H1 (cell line): ENCODE measurements at regions not wholly inside any gene's neighbourhood (a gene's known extent, or its start where the extent isn't known, plus 50 kb on each side); places are given as distances from the start of the nearest gene placed in this dataset.

Source experiments
- EGR1 ChIP-seq: IDR thresholded peaks from 2 replicates; pipeline ENCODE4 v1.6.1; 2011; ENCODE audit warnings: low read depth, low read length, borderline replicate concordance
- EP300 ChIP-seq, 2 experiments: IDR thresholded peaks; 1 replicate in 1 of 2; 2 replicates in 1 of 2; pipeline ENCODE4 v1.6.1; 2011 to 2012; ENCODE audit warnings: low read depth in 2 of 2, low read length in 2 of 2, mild to moderate bottlenecking in 2 of 2, borderline replicate concordance in 1 of 2, inconsistent platforms in 1 of 2, moderate library complexity in 1 of 2
- JUN ChIP-seq: IDR thresholded peaks from 2 replicates; pipeline ENCODE4 v1.6.1; 2011; ENCODE audit warnings: low read depth, mild to moderate bottlenecking, improper control_type of control experiment, low read length
- NANOG ChIP-seq: IDR thresholded peaks from 2 replicates; pipeline ENCODE4 v1.6.1; 2011; ENCODE audit warnings: low read length, low read depth, mild to moderate bottlenecking, inconsistent platforms; ENCODE audit not compliant: insufficient read depth, poor library complexity, severe bottlenecking
- TBP ChIP-seq: IDR thresholded peaks from 2 replicates; pipeline ENCODE4 v1.6.1; 2011; ENCODE audit warnings: low read depth, low read length, improper control_type of control experiment
- TEAD4 ChIP-seq: IDR thresholded peaks from 2 replicates; pipeline ENCODE4 v1.6.1; 2012; ENCODE audit warnings: low read depth, low read length, inconsistent platforms, mixed read lengths
- USF2 ChIP-seq: IDR thresholded peaks from 2 replicates; pipeline ENCODE4 v1.6.1; 2011; ENCODE audit warnings: low read length, improper control_type of control experiment
- TF ChIP-seq, protein P1 (sequence below): fragments of 300-600 bp; sonication (generic); IDR thresholded peaks from 2 replicates; pipeline ENCODE4 v1.7.1; 2012; ENCODE audit warnings: low read length, moderate library complexity, mild to moderate bottlenecking, inconsistent platforms; ENCODE audit not compliant: insufficient replicate concordance
- TF ChIP-seq, protein P2 (sequence below): IDR thresholded peaks from 2 replicates; pipeline ENCODE4 v1.6.1; 2012; ENCODE audit warnings: low read length, inconsistent platforms

DNA sequence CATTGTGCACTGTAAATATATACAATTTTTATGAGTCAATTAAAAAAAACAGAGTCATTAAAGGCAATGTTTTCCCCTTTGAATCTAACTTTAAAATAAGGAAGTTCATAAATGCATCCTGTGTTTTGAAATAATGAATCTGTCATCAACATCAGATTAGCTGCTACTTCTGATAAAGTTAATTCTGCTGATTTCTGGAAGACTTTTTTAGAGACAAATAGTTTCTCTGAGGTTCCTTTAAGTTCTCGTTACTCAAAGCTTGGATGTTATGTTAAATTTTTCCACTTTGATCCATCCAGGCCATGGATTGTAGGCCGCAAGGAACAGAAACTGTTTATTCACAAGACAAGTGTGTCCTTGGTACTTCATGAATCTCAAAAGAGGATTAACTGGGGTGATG lies 115.5 kb downstream of the CARTPT start (continued):
- TF ChIP-seq, protein P1, sequence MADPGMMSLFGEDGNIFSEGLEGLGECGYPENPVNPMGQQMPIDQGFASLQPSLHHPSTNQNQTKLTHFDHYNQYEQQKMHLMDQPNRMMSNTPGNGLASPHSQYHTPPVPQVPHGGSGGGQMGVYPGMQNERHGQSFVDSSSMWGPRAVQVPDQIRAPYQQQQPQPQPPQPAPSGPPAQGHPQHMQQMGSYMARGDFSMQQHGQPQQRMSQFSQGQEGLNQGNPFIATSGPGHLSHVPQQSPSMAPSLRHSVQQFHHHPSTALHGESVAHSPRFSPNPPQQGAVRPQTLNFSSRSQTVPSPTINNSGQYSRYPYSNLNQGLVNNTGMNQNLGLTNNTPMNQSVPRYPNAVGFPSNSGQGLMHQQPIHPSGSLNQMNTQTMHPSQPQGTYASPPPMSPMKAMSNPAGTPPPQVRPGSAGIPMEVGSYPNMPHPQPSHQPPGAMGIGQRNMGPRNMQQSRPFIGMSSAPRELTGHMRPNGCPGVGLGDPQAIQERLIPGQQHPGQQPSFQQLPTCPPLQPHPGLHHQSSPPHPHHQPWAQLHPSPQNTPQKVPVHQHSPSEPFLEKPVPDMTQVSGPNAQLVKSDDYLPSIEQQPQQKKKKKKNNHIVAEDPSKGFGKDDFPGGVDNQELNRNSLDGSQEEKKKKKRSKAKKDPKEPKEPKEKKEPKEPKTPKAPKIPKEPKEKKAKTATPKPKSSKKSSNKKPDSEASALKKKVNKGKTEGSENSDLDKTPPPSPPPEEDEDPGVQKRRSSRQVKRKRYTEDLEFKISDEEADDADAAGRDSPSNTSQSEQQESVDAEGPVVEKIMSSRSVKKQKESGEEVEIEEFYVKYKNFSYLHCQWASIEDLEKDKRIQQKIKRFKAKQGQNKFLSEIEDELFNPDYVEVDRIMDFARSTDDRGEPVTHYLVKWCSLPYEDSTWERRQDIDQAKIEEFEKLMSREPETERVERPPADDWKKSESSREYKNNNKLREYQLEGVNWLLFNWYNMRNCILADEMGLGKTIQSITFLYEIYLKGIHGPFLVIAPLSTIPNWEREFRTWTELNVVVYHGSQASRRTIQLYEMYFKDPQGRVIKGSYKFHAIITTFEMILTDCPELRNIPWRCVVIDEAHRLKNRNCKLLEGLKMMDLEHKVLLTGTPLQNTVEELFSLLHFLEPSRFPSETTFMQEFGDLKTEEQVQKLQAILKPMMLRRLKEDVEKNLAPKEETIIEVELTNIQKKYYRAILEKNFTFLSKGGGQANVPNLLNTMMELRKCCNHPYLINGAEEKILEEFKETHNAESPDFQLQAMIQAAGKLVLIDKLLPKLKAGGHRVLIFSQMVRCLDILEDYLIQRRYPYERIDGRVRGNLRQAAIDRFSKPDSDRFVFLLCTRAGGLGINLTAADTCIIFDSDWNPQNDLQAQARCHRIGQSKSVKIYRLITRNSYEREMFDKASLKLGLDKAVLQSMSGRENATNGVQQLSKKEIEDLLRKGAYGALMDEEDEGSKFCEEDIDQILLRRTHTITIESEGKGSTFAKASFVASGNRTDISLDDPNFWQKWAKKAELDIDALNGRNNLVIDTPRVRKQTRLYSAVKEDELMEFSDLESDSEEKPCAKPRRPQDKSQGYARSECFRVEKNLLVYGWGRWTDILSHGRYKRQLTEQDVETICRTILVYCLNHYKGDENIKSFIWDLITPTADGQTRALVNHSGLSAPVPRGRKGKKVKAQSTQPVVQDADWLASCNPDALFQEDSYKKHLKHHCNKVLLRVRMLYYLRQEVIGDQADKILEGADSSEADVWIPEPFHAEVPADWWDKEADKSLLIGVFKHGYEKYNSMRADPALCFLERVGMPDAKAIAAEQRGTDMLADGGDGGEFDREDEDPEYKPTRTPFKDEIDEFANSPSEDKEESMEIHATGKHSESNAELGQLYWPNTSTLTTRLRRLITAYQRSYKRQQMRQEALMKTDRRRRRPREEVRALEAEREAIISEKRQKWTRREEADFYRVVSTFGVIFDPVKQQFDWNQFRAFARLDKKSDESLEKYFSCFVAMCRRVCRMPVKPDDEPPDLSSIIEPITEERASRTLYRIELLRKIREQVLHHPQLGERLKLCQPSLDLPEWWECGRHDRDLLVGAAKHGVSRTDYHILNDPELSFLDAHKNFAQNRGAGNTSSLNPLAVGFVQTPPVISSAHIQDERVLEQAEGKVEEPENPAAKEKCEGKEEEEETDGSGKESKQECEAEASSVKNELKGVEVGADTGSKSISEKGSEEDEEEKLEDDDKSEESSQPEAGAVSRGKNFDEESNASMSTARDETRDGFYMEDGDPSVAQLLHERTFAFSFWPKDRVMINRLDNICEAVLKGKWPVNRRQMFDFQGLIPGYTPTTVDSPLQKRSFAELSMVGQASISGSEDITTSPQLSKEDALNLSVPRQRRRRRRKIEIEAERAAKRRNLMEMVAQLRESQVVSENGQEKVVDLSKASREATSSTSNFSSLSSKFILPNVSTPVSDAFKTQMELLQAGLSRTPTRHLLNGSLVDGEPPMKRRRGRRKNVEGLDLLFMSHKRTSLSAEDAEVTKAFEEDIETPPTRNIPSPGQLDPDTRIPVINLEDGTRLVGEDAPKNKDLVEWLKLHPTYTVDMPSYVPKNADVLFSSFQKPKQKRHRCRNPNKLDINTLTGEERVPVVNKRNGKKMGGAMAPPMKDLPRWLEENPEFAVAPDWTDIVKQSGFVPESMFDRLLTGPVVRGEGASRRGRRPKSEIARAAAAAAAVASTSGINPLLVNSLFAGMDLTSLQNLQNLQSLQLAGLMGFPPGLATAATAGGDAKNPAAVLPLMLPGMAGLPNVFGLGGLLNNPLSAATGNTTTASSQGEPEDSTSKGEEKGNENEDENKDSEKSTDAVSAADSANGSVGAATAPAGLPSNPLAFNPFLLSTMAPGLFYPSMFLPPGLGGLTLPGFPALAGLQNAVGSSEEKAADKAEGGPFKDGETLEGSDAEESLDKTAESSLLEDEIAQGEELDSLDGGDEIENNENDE, result no peak
- TF ChIP-seq, protein P2, sequence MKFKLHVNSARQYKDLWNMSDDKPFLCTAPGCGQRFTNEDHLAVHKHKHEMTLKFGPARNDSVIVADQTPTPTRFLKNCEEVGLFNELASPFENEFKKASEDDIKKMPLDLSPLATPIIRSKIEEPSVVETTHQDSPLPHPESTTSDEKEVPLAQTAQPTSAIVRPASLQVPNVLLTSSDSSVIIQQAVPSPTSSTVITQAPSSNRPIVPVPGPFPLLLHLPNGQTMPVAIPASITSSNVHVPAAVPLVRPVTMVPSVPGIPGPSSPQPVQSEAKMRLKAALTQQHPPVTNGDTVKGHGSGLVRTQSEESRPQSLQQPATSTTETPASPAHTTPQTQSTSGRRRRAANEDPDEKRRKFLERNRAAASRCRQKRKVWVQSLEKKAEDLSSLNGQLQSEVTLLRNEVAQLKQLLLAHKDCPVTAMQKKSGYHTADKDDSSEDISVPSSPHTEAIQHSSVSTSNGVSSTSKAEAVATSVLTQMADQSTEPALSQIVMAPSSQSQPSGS, result no peak
- TF ChIP-seq TBP, result no peak
- no peak for TF ChIP-seq JUN
- no peak for TF ChIP-seq NANOG
- TF ChIP-seq EP300 (IDR thresholded peaks at IDR 0.05; ENCODE audit: borderline replicate concordance in 1 of 2, low read depth in 2 of 2, low read length in 2 of 2), result no peak
- TF ChIP-seq TEAD4, result no peak
- TF ChIP-seq EGR1, result no peak
- no peak for TF ChIP-seq USF2
